OCI-LY7 (cell line): ENCODE measurements at regions not wholly inside any gene's neighbourhood (a gene's known extent, or its start where the extent isn't known, plus 50 kb on each side); places are given as distances from the start of the nearest gene placed in this dataset.

Experiments used
- EZH2phosphoT487 ChIP-seq: fragments of 200-600 bp; sonication (generic); IDR thresholded peaks from 2 replicates; pipeline ENCODE4 v1.6.1; 2018; ENCODE audit warnings: low read depth, borderline replicate concordance, mild to moderate bottlenecking, mixed run types, antibody characterized with exemption, low read length, moderate library complexity, mixed read lengths
- TF ChIP-seq, protein P1 (sequence below): fragments of 200-600 bp; sonication (generic); conservative IDR thresholded peaks from 2 replicates; pipeline ENCODE4 v1.5.1; 2014; ENCODE audit warnings: mild to moderate bottlenecking, antibody characterized with exemption, low read length, moderate library complexity, mixed read lengths

DNA sequence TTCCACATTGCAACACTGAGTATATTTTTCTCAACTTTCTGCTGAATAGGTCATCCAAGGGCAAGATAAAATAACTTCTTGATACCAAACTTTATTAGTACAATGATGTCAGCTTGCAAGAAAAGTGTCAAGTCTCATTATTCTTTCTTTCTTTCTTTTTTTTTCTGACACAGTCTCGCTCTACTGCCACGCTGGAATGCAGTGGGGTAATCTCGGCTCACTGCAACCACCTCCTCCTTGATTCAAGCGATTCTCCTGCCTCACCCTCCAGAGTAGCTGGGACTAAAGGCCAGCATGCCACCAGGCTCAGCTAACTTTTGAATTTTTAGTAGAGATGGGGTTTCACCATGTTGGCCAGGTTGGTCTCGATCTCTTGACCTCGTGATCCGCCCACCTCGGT is 523.4 kb downstream of the FSCB start:
- TF ChIP-seq, protein P1, sequence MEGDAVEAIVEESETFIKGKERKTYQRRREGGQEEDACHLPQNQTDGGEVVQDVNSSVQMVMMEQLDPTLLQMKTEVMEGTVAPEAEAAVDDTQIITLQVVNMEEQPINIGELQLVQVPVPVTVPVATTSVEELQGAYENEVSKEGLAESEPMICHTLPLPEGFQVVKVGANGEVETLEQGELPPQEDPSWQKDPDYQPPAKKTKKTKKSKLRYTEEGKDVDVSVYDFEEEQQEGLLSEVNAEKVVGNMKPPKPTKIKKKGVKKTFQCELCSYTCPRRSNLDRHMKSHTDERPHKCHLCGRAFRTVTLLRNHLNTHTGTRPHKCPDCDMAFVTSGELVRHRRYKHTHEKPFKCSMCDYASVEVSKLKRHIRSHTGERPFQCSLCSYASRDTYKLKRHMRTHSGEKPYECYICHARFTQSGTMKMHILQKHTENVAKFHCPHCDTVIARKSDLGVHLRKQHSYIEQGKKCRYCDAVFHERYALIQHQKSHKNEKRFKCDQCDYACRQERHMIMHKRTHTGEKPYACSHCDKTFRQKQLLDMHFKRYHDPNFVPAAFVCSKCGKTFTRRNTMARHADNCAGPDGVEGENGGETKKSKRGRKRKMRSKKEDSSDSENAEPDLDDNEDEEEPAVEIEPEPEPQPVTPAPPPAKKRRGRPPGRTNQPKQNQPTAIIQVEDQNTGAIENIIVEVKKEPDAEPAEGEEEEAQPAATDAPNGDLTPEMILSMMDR, result no peak
- TF ChIP-seq EZH2phosphoT487, result no peak
